ENCODE measurements at regions not wholly inside any gene's neighbourhood (a gene's known extent, or its start where the extent isn't known, plus 50 kb on each side); places are given as distances from the start of the nearest gene placed in this dataset.

- no peak for TF ChIP-seq POU6F1 (CRISPR knock-in tag; IDR thresholded peaks at IDR 0.05; ENCODE audit: borderline replicate concordance, low read depth)
- TF ChIP-seq ZFP3 (CRISPR knock-in tag; IDR thresholded peaks at IDR 0.05): no peak
- no peak for TF ChIP-seq ESRRG (CRISPR knock-in tag; IDR thresholded peaks at IDR 0.05)
- no peak for TF ChIP-seq ZNF8 (CRISPR knock-in tag; IDR thresholded peaks at IDR 0.05)
- no peak for TF ChIP-seq RARB (CRISPR knock-in tag; IDR thresholded peaks at IDR 0.05)
- TF ChIP-seq OSR1 (CRISPR knock-in tag; IDR thresholded peaks at IDR 0.05): no peak
- no peak for TF ChIP-seq ZNF565 (CRISPR knock-in tag; conservative IDR thresholded peaks at IDR 0.05; ENCODE audit: low read depth)
- TF ChIP-seq BACH2 (CRISPR knock-in tag; IDR thresholded peaks at IDR 0.05; ENCODE audit: borderline replicate concordance): no peak
- no peak for TF ChIP-seq ISL1 (CRISPR knock-in tag; IDR thresholded peaks at IDR 0.05)
- ATAC-seq: no peak
Observed at GRCh38 chrX:81367291-81367690, 165.4 kb downstream of the SH3BGRL start.

- no peak for TF ChIP-seq CSDC2 (CRISPR knock-in tag; IDR thresholded peaks at IDR 0.05)
- no peak for TF ChIP-seq BACH2 (CRISPR knock-in tag; IDR thresholded peaks at IDR 0.05; ENCODE audit: borderline replicate concordance)
- TF ChIP-seq GLIS3 (CRISPR knock-in tag; IDR thresholded peaks at IDR 0.05): no peak
- no peak for TF ChIP-seq ISL1 (CRISPR knock-in tag; IDR thresholded peaks at IDR 0.05)
- no peak for TF ChIP-seq ZNF70 (CRISPR knock-in tag; IDR thresholded peaks at IDR 0.05)
- no peak for TF ChIP-seq PPARA (CRISPR knock-in tag; IDR thresholded peaks at IDR 0.05; ENCODE audit: borderline replicate concordance)
- TF ChIP-seq ZFP3 (CRISPR knock-in tag; IDR thresholded peaks at IDR 0.05): no peak
- TF ChIP-seq POU6F1 (CRISPR knock-in tag; IDR thresholded peaks at IDR 0.05; ENCODE audit: borderline replicate concordance, low read depth): no peak
- no peak for TF ChIP-seq RARB (CRISPR knock-in tag; IDR thresholded peaks at IDR 0.05)
- no peak for TF ChIP-seq PATZ1 (CRISPR knock-in tag; IDR thresholded peaks at IDR 0.05; ENCODE audit: borderline replicate concordance)
- TF ChIP-seq TCF4 (CRISPR knock-in tag; IDR thresholded peaks at IDR 0.05; ENCODE audit: borderline replicate concordance): no peak
- no peak for TF ChIP-seq TSHZ2 (CRISPR knock-in tag; IDR thresholded peaks at IDR 0.05)
- TF ChIP-seq OSR1 (CRISPR knock-in tag; IDR thresholded peaks at IDR 0.05): no peak
- TF ChIP-seq SNAI2 (CRISPR knock-in tag; IDR thresholded peaks at IDR 0.05): no peak
- TF ChIP-seq ZNF565 (CRISPR knock-in tag; conservative IDR thresholded peaks at IDR 0.05; ENCODE audit: low read depth): no peak
- TF ChIP-seq ZNF8 (CRISPR knock-in tag; IDR thresholded peaks at IDR 0.05): no peak
- TF ChIP-seq ARNTL (CRISPR knock-in tag; IDR thresholded peaks at IDR 0.05; ENCODE audit: borderline replicate concordance, low read depth): no peak
- peak; percentile 57 for ATAC-seq
Observed at GRCh38 chrX:81377329-81377728, 175.4 kb downstream of the SH3BGRL start.

- ATAC-seq: no peak
- TF ChIP-seq TSHZ2 (CRISPR knock-in tag; IDR thresholded peaks at IDR 0.05): no peak
- no peak for TF ChIP-seq OSR1 (CRISPR knock-in tag; IDR thresholded peaks at IDR 0.05)
- no peak for TF ChIP-seq POU6F1 (CRISPR knock-in tag; IDR thresholded peaks at IDR 0.05; ENCODE audit: borderline replicate concordance, low read depth)
- TF ChIP-seq PATZ1 (CRISPR knock-in tag; IDR thresholded peaks at IDR 0.05; ENCODE audit: borderline replicate concordance): no peak
- TF ChIP-seq SNAI2 (CRISPR knock-in tag; IDR thresholded peaks at IDR 0.05): no peak
- no peak for TF ChIP-seq GLIS3 (CRISPR knock-in tag; IDR thresholded peaks at IDR 0.05)
- no peak for TF ChIP-seq ZFP30 (CRISPR knock-in tag; IDR thresholded peaks at IDR 0.05)
Observed at GRCh38 chrX:81378560-81378959, 176.7 kb downstream of the SH3BGRL start.

Data from SK-N-SH treated with all-trans-retinoic acid at 6 μM for 48 hours (cell line).